Stimulated activated memory B cell treated with anti-CD40 and anti-IgM and Interleukin-4, amounts not matched to agents 10 μg/mL and 1 μg/mL and 100 μg/mL, for 72 hours (primary cell): ENCODE measurements at regions not wholly inside any gene's neighbourhood (a gene's known extent, or its start where the extent isn't known, plus 50 kb on each side); places are given as distances from the start of the nearest gene placed in this dataset.
A peak's percentile ranks its signal among the peaks of the same experiment; 100 is the strongest.
"Not testable (repeated sequence)": the region's sequence is repeated elsewhere in the genome, so short reads cannot be mapped to it uniquely, and the experiment has no call there.

Experiments used
- ATAC-seq: fragments of 150-1000 bp; cut with Tn5 transposase; 2 replicates; pipeline ENCODE4 v1.10.0; 2021
- H3K27ac Mint-ChIP-seq: one replicate; pipeline ENCODE4 v1.8.0; 2022; ENCODE audit warnings: mild to moderate bottlenecking, mixed read lengths
- H3K27me3 Mint-ChIP-seq: one replicate; pipeline ENCODE4 v1.8.0; 2022; ENCODE audit warnings: mixed read lengths
- H3K36me3 Mint-ChIP-seq: one replicate; pipeline ENCODE4 v1.8.0; 2022; ENCODE audit warnings: mixed read lengths
- H3K4me1 Mint-ChIP-seq: one replicate; pipeline ENCODE4 v1.8.0; 2022; ENCODE audit warnings: mixed read lengths
- H3K4me3 Mint-ChIP-seq: one replicate; pipeline ENCODE4 v1.8.0; 2022; ENCODE audit warnings: mild to moderate bottlenecking, moderate library complexity, mixed read lengths
- H3K9me3 Mint-ChIP-seq: one replicate; pipeline ENCODE4 v1.8.0; 2022; ENCODE audit warnings: mixed read lengths

- H3K4me3 Mint-ChIP-seq, result no peak overlapping the region
- H3K27me3 Mint-ChIP-seq, result peaks cover 22% of the 10 kb centered on the region
- H3K4me1 Mint-ChIP-seq, result no peaks in the 10 kb centered on the region
- no peaks in the 10 kb centered on the region for H3K36me3 Mint-ChIP-seq
- H3K27ac Mint-ChIP-seq, result no peak overlapping the region
- ATAC-seq, result no peak
- H3K9me3 Mint-ChIP-seq, result peaks cover 4% of the 10 kb centered on the region
Observed at GRCh38 chr22:49010901-49011300, 816.8 kb downstream of the BRD1 start.

- no peak overlapping the region for H3K4me3 Mint-ChIP-seq
- H3K27me3 Mint-ChIP-seq, result peaks cover 22% of the 10 kb centered on the region
- no peak overlapping the region for H3K27ac Mint-ChIP-seq
- peaks cover 6% of the 10 kb centered on the region for H3K9me3 Mint-ChIP-seq
- H3K4me1 Mint-ChIP-seq, result no peaks in the 10 kb centered on the region
- ATAC-seq, result no peak
- no peaks in the 10 kb centered on the region for H3K36me3 Mint-ChIP-seq
Observed at GRCh38 chr22:49010070-49010863, 817.4 kb downstream of the BRD1 start.

DNA sequence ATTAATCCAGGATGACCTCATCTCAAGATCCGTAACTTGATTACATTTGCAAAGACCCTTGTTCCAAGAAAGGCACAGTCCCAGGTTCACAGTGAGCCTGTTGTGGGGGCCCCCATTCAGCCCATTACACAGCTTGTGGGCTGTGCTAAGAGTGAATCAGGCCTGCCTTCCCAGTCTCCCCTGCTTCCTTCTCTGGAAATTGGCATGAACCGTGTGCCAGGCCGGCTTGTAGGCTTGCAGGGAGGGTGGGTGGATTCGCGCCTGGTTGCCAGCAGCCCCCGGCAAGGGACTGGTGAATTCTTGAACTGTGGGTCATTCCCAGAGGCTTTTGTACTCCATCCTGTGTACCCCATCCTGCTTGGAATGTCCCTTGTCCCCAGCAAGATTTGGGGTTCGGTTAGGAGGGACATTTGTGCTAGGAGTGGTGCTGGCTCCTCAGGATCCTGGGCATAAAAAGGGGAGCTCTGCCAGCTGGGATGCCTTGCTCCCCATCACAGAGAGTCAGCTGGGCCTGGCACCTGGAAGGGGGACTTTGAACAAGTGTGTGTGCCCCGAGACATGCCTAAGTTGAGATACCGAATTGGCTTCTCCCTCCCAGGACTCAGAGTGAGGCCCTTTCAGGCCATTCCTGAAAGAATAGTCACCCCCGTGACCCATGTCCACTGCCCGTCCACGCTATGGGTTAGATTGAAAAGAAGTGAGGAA is 818.2 kb downstream of the BRD1 start:
- ATAC-seq, result no peak
- H3K27ac Mint-ChIP-seq, result no peak overlapping the region

GRCh38 chr22:49008682-49009235 is 818.9 kb downstream of the BRD1 start:
- H3K27me3 Mint-ChIP-seq, result peaks cover 22% of the 10 kb centered on the region
- H3K9me3 Mint-ChIP-seq, result peaks cover 6% of the 10 kb centered on the region
- H3K27ac Mint-ChIP-seq, result no peak overlapping the region
- no peaks in the 10 kb centered on the region for H3K36me3 Mint-ChIP-seq
- ATAC-seq, result no peak
- no peaks in the 10 kb centered on the region for H3K4me1 Mint-ChIP-seq
- H3K4me3 Mint-ChIP-seq, result no peak overlapping the region

More for the DNA sequence above, 818.2 kb downstream of the BRD1 start:
- no peaks in the 10 kb centered on the region for H3K4me1 Mint-ChIP-seq
- H3K36me3 Mint-ChIP-seq, result no peaks in the 10 kb centered on the region
- H3K27me3 Mint-ChIP-seq, result peaks cover 22% of the 10 kb centered on the region
- peaks cover 6% of the 10 kb centered on the region for H3K9me3 Mint-ChIP-seq
- H3K4me3 Mint-ChIP-seq, result no peak overlapping the region

GRCh38 chr22:49007013-49007653 is 820.5 kb downstream of the BRD1 start:
- Mint-ChIP-seq H3K27me3 (peaks cover 19% of the 10 kb centered on the region), H3K4me3 (no peak overlapping the region)

DNA sequence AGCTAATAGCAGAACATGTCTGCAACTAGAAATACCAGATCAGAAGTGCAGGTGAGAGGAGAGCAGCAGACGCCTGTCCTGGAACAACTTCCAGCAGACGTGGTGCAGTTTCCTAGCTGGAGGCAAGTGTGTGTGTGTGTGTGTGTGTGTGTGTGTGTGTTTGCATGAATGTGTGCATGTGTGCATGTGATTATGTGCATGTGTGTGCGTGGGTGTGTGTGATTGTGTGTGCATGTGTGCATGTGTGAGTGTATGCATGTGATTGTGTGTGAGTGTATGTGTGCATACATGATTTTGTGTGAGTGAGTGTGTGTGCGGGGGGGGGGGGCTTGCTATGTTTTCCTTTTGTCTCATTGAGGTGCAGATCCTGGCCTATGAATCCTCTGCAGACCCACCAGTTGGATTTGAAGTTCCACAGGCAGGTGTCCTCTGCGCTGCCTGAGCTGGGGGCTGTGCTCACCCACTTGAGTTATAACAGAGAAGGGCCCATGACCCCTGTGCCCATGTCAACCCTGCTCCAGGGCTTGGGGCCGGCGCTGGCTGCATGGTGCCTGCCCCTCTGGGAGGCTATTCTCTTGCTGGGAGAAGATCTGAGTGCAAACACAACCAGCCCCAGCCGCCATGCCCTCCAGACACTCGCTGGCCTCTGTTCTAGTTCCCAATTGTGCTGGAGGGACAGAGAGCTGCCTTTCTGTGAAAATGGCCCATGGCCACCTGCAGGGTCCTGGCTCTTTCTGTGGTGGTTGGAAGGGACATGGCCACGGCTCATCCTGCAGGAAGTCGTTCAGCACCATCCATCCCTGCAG is 821.3 kb downstream of the BRD1 start:
- peaks cover 11% of the 10 kb centered on the region for H3K9me3 Mint-ChIP-seq
- no peaks in the 10 kb centered on the region for H3K4me1 Mint-ChIP-seq
- no peaks in the 10 kb centered on the region for H3K36me3 Mint-ChIP-seq
- no peak for ATAC-seq
- no peak overlapping the region for H3K27ac Mint-ChIP-seq
- no peak overlapping the region for H3K4me3 Mint-ChIP-seq
- peaks cover 12% of the 10 kb centered on the region for H3K27me3 Mint-ChIP-seq

More at GRCh38 chr22:49007013-49007653, 820.5 kb downstream of the BRD1 start:
- H3K4me1 Mint-ChIP-seq, result no peaks in the 10 kb centered on the region
- no peak for ATAC-seq
- H3K36me3 Mint-ChIP-seq, result no peaks in the 10 kb centered on the region
- H3K27ac Mint-ChIP-seq, result no peak overlapping the region
- peaks cover 6% of the 10 kb centered on the region for H3K9me3 Mint-ChIP-seq

GRCh38 chr22:49005557-49005956 is 822.1 kb downstream of the BRD1 start:
- Mint-ChIP-seq H3K27me3 (peaks cover 4% of the 10 kb centered on the region), H3K9me3 (peaks cover 16% of the 10 kb centered on the region), H3K36me3 (no peaks in the 10 kb centered on the region), H3K4me3 (no peak overlapping the region), H3K27ac (no peak overlapping the region), H3K4me1 (no peaks in the 10 kb centered on the region)
- ATAC-seq, result no peak

DNA sequence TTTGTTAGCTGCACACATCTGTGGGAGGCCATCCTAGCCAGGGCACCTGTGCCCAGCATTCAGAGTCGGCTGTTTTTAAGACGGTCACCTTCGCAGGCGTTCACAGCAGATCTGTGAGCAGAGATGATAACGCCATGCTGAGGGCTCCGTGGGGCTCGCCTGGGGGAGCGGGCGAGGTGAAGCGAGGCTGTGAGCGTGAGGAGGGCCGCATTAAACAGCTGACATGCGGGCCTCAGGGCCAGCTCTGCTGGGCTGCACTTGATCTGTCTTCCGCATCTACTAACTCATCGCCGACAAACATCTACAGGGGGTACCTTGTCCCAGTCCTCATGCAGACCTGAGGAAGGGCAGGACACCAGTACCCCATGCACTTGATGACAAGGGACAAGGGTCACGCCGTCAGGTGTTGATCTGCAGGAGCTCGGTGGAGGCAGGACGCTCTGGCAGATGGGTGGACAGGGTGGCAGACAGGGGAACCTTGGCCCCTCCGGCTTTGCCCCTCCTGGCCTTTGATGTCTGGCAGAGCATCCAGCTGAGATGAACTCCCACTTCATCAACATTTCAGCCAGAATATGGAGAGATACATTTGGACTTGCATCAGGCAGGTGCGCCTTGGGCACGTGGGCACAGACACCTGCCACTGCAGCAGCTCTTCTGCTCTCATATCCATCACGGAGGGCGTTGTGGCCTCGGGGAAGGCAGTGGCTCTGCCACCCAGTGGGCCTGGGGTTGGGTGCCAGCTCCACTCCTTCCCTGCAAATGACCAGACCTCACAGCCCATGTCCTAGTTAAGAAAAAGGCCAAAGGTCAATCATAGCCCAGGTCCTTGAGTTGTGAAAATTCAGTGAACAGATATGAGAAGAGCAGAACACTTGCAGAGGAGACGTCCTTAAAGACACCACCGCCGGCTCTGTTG is 822.9 kb downstream of the BRD1 start:
- Mint-ChIP-seq H3K4me3 (no peak overlapping the region), H3K27me3 (no peaks in the 10 kb centered on the region), H3K36me3 (no peaks in the 10 kb centered on the region), H3K4me1 (no peaks in the 10 kb centered on the region), H3K9me3 (peaks cover 22% of the 10 kb centered on the region), H3K27ac (no peak overlapping the region)
- ATAC-seq, result peak; percentile 20

- H3K27ac Mint-ChIP-seq, H3K4me1 Mint-ChIP-seq, H3K4me3 Mint-ChIP-seq, ATAC-seq, H3K36me3 Mint-ChIP-seq: not testable (repeated sequence)
- H3K27me3 Mint-ChIP-seq, result peaks cover 14% of the 10 kb centered on the region
- peaks cover 19% of the 10 kb centered on the region for H3K9me3 Mint-ChIP-seq
Observed at GRCh38 chr22:48997605-48998004, 830.1 kb downstream of the BRD1 start.

GRCh38 chr22:48993655-48994054 is 834.0 kb downstream of the BRD1 start:
- no peaks in the 10 kb centered on the region for H3K4me1 Mint-ChIP-seq
- no peak for ATAC-seq
- H3K36me3 Mint-ChIP-seq, result no peaks in the 10 kb centered on the region
- H3K9me3 Mint-ChIP-seq, result peaks cover 11% of the 10 kb centered on the region
- no peak overlapping the region for H3K27ac Mint-ChIP-seq
- H3K4me3 Mint-ChIP-seq, result no peak overlapping the region
- peaks cover 14% of the 10 kb centered on the region for H3K27me3 Mint-ChIP-seq

GRCh38 chr22:48984639-48985038 is 843.0 kb downstream of the BRD1 start:
- ATAC-seq, result no peak
- Mint-ChIP-seq H3K4me3 (no peak overlapping the region), H3K27ac (no peak overlapping the region), H3K27me3 (peaks cover 8% of the 10 kb centered on the region), H3K4me1 (no peaks in the 10 kb centered on the region), H3K36me3 (no peaks in the 10 kb centered on the region), H3K9me3 (peaks cover 9% of the 10 kb centered on the region)

DNA sequence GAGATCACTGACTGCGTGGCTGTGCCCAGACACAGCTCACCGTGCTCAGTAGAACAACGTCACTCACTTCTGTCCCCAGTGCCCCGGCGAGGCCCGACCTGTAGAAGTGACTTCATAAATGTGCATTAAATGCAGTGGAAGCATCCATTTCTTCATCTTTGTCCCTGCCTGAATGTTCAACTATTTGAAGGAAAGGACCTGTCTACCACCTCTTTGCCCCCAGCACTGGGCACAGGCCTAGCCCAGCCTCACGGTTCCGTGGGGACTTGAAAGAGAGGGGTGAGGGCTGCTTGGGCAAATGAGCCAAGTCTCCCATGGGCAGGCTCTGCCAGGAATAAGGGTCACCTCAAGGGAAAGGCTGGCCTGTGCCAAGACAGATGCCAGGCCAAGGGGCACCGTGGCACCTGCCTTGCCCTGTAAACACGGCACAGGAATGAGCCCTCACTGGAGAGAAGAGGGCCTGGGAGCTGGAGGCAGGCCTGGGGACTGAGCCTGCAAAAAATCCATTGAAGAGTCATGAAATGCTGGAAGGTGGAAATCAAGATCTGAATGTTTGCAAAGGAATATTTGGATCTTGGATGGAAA is 845.3 kb downstream of the BRD1 start:
- H3K4me3 Mint-ChIP-seq, result no peak overlapping the region
- H3K27me3 Mint-ChIP-seq, result peaks cover 8% of the 10 kb centered on the region
- peaks cover 13% of the 10 kb centered on the region for H3K9me3 Mint-ChIP-seq
- H3K4me1 Mint-ChIP-seq, result no peaks in the 10 kb centered on the region
- ATAC-seq, result no peak
- H3K36me3 Mint-ChIP-seq, result no peaks in the 10 kb centered on the region
- no peak overlapping the region for H3K27ac Mint-ChIP-seq

GRCh38 chr22:48981371-48982061 is 846.2 kb downstream of the BRD1 start:
- Mint-ChIP-seq H3K27me3 (peaks cover 12% of the 10 kb centered on the region), H3K9me3 (peaks cover 13% of the 10 kb centered on the region), H3K27ac (no peak overlapping the region), H3K4me1 (no peaks in the 10 kb centered on the region), H3K4me3 (no peak overlapping the region), H3K36me3 (no peaks in the 10 kb centered on the region)
- ATAC-seq, result no peak
